ENCODE measurements at regions not wholly inside any gene's neighbourhood (a gene's known extent, or its start where the extent isn't known, plus 50 kb on each side); places are given as distances from the start of the nearest gene placed in this dataset.
"Not testable (repeated sequence)": the region's sequence is repeated elsewhere in the genome, so short reads cannot be mapped to it uniquely, and the experiment has no call there.

GRCh38 chr1:94754095-94754494 lies 66.1 kb upstream of the SLC44A3 start:
- TF ChIP-seq CTCF (conservative IDR thresholded peaks at IDR 0.05) = no peak
- H3K27ac ChIP-seq = peak overlapping the region; percentile 66

- H3K27ac ChIP-seq = peak overlapping the region; percentile 66
- no peak for TF ChIP-seq CTCF (conservative IDR thresholded peaks at IDR 0.05)
Observed at GRCh38 chr1:94753171-94753972, 66.8 kb upstream of the SLC44A3 start.

GRCh38 chr1:94751483-94751882 lies 68.7 kb upstream of the SLC44A3 start:
- H3K27ac ChIP-seq = not testable (repeated sequence)

- no peak for TF ChIP-seq CTCF (conservative IDR thresholded peaks at IDR 0.05)
- no peak overlapping the region for H3K27ac ChIP-seq
Observed at GRCh38 chr1:94746635-94747525, 73.3 kb upstream of the SLC44A3 start.

- H3K27ac ChIP-seq = peak overlapping the region; percentile 94
- TF ChIP-seq CTCF (conservative IDR thresholded peaks at IDR 0.05) = no peak
Observed at GRCh38 chr1:94745742-94746141, 74.4 kb upstream of the SLC44A3 start.

GRCh38 chr1:94743862-94744261 lies 76.3 kb upstream of the SLC44A3 start:
- TF ChIP-seq CTCF (conservative IDR thresholded peaks at IDR 0.05) = no peak

GRCh38 chr1:94741996-94742395 lies 78.2 kb upstream of the SLC44A3 start:
- no peak for TF ChIP-seq CTCF (conservative IDR thresholded peaks at IDR 0.05)
- peak overlapping the region; percentile 94 for H3K27ac ChIP-seq

More at GRCh38 chr1:94743862-94744261, 76.3 kb upstream of the SLC44A3 start:
- H3K27ac ChIP-seq = peak overlapping the region; percentile 94

Data from VCaP (cell line).